ENCODE measurements at regions not wholly inside any gene's neighbourhood (a gene's known extent, or its start where the extent isn't known, plus 50 kb on each side); places are given as distances from the start of the nearest gene placed in this dataset.

DNA sequence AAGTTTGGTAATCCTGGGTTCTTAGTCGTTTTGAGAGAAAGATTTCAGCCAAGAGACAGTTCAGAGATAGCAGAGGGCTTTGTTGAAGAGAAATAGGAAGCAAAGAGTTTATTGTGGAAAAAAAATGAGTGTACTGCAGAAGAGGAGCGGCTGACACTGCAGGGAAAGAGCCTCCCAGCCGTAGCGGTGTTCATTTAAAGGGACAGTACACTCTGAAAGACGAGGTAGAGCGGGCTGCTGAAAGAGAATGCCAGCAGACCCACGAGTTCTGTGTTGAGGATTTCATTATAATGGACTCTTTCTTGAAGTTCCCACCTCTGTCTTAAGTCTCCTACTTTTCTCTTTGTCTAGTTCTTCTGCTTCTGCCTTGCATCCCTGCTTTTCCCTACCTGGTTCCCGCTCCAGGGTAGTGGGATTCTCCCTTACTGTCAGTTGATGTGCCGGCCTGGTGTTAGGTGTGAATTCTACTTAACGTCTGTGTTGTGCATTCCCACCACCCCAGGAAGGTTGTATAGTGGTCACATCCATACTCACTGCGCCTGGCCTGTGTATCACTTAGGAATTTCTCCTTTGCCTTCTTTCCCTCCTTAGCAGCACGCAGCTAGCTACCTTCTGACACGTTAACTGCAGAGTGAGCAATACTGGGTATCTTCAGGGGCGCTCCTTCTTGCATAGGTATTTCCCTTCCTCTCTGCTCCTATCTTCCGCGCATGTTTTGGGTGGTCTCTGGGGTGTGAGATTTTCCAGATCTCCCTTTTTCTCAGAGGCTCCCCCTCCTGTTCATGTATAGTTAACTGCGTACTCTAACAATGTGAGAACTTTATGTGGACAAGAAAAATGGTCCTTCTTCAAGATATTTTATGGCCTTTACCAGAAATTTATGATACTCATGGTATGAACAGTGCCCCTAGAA, 164.5 kb downstream of the PTH2R start:
- no peak for TF ChIP-seq EZH2 (IDR thresholded peaks at IDR 0.05; ENCODE audit: low read length)
- TF ChIP-seq, protein P1, sequence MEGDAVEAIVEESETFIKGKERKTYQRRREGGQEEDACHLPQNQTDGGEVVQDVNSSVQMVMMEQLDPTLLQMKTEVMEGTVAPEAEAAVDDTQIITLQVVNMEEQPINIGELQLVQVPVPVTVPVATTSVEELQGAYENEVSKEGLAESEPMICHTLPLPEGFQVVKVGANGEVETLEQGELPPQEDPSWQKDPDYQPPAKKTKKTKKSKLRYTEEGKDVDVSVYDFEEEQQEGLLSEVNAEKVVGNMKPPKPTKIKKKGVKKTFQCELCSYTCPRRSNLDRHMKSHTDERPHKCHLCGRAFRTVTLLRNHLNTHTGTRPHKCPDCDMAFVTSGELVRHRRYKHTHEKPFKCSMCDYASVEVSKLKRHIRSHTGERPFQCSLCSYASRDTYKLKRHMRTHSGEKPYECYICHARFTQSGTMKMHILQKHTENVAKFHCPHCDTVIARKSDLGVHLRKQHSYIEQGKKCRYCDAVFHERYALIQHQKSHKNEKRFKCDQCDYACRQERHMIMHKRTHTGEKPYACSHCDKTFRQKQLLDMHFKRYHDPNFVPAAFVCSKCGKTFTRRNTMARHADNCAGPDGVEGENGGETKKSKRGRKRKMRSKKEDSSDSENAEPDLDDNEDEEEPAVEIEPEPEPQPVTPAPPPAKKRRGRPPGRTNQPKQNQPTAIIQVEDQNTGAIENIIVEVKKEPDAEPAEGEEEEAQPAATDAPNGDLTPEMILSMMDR (optimal IDR thresholded peaks at IDR 0.05 in 1 of 3, IDR thresholded peaks at IDR 0.05 in 1 of 3, conservative IDR thresholded peaks at IDR 0.05 in 1 of 3; ENCODE audit: extremely low read depth in 1 of 3, insufficient read depth in 2 of 3, low read length in 3 of 3): no peak
- Histone ChIP-seq H3K4me1 (ENCODE audit: control insufficient read depth, extremely low read depth, insufficient read depth, low read length) (no peaks in the 10 kb centered on the region), H3K4me2 (ENCODE audit: control insufficient read depth, extremely low read depth, insufficient read depth, low read depth, low read length) (no peak overlapping the region), H3K27ac (ENCODE audit: control insufficient read depth, insufficient read depth, low read length) (no peak overlapping the region), H3K9ac (ENCODE audit: control insufficient read depth, extremely low read depth, insufficient read depth, low read length) (no peak overlapping the region), H3K27me3 (ENCODE audit: control insufficient read depth, extremely low read depth, insufficient read depth, low read length) (no peaks in the 10 kb centered on the region), H3K9me3 (ENCODE audit: control insufficient read depth, low read depth, low read length) (no peaks in the 10 kb centered on the region), H4K20me1 (ENCODE audit: control insufficient read depth, extremely low read depth, insufficient read depth, low read length) (no peaks in the 10 kb centered on the region), H3K36me3 (ENCODE audit: control insufficient read depth in 2 of 2, extremely low read depth in 1 of 2, insufficient read depth in 2 of 2, low read length in 2 of 2) (no peaks in the 10 kb centered on the region), H3K79me2 (ENCODE audit: control insufficient read depth, insufficient read depth, low read length) (no peaks in the 10 kb centered on the region), H3K4me3 (ENCODE audit: control insufficient read depth in 2 of 3, extremely low read depth in 1 of 3, insufficient read depth in 2 of 3, low read depth in 1 of 3, low read length in 3 of 3) (no peak overlapping the region), H2AFZ (ENCODE audit: control insufficient read depth, low read length) (no peak overlapping the region), H3K9me1 (ENCODE audit: control insufficient read depth, extremely low read depth, insufficient read depth, low read length) (no peaks in the 10 kb centered on the region)
- dilution Hi-C loops (cut with MboI; ENCODE audit: extremely low pct_ligation_motif_present, low sequenced_read_pairs): no loop called here
- FAIRE-seq (no peak), DNase-seq (ENCODE audit: low read depth, low spot score) (no peak)

DNA sequence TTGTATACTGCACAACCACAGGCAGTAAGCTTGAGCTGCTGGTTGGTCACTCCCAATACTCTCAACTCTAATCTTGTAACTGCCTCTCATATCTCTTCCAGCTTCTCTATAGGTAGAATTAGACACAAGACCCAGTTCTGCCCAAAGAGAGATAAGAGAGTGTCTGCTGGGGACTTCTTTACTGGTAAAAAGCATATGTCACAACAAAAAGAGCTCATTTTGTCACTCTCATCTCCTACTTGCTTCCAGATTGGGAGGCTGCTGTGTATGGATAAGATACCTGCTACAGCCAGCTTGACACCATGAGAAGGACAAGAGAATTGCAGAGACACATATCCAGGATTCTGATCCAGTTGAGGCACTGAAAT, 165.2 kb downstream of the PTH2R start:
- H3K27me3 ChIP-seq (ENCODE audit: control insufficient read depth, extremely low read depth, insufficient read depth, low read length): no peaks in the 10 kb centered on the region

More for the DNA sequence above, 165.2 kb downstream of the PTH2R start:
- Histone ChIP-seq H3K4me3 (ENCODE audit: control insufficient read depth in 2 of 3, extremely low read depth in 1 of 3, insufficient read depth in 2 of 3, low read depth in 1 of 3, low read length in 3 of 3) (no peak overlapping the region), H3K9me1 (ENCODE audit: control insufficient read depth, extremely low read depth, insufficient read depth, low read length) (no peaks in the 10 kb centered on the region), H2AFZ (ENCODE audit: control insufficient read depth, low read length) (no peak overlapping the region), H3K4me2 (ENCODE audit: control insufficient read depth, extremely low read depth, insufficient read depth, low read depth, low read length) (no peak overlapping the region), H4K20me1 (ENCODE audit: control insufficient read depth, extremely low read depth, insufficient read depth, low read length) (no peaks in the 10 kb centered on the region), H3K9ac (ENCODE audit: control insufficient read depth, extremely low read depth, insufficient read depth, low read length) (no peak overlapping the region), H3K27ac (ENCODE audit: control insufficient read depth, insufficient read depth, low read length) (no peak overlapping the region), H3K4me1 (ENCODE audit: control insufficient read depth, extremely low read depth, insufficient read depth, low read length) (no peaks in the 10 kb centered on the region), H3K9me3 (ENCODE audit: control insufficient read depth, low read depth, low read length) (no peaks in the 10 kb centered on the region), H3K36me3 (ENCODE audit: control insufficient read depth in 2 of 2, extremely low read depth in 1 of 2, insufficient read depth in 2 of 2, low read length in 2 of 2) (no peaks in the 10 kb centered on the region), H3K79me2 (ENCODE audit: control insufficient read depth, insufficient read depth, low read length) (no peaks in the 10 kb centered on the region)
- no peak for DNase-seq (ENCODE audit: low read depth, low spot score)
- dilution Hi-C loops (cut with MboI; ENCODE audit: extremely low pct_ligation_motif_present, low sequenced_read_pairs): no loop called here
- TF ChIP-seq EZH2 (IDR thresholded peaks at IDR 0.05; ENCODE audit: low read length): no peak
- TF ChIP-seq, protein P1 (optimal IDR thresholded peaks at IDR 0.05 in 1 of 3, IDR thresholded peaks at IDR 0.05 in 1 of 3, conservative IDR thresholded peaks at IDR 0.05 in 1 of 3; ENCODE audit: extremely low read depth in 1 of 3, insufficient read depth in 2 of 3, low read length in 3 of 3): no peak
- FAIRE-seq: no peak

Data from keratinocyte (primary cell).